ENCODE measurements at regions not wholly inside any gene's neighbourhood (a gene's known extent, or its start where the extent isn't known, plus 50 kb on each side); places are given as distances from the start of the nearest gene placed in this dataset.
"Not testable (repeated sequence)": the region's sequence is repeated elsewhere in the genome, so short reads cannot be mapped to it uniquely, and the experiment has no call there.

GRCh38 chr15:92847841-92848240, 52.3 kb upstream of the CHD2 start:
- TF ChIP-seq CTCF (IDR thresholded peaks at IDR 0.05; ENCODE audit: insufficient read depth, low read depth, low read length, missing control alignments), result no peak
- no peak overlapping the region for H3K4me3 ChIP-seq (ENCODE audit: low read depth, low read length)
- DNase-seq (ENCODE audit: low read depth), result no peak

- no peak for DNase-seq (ENCODE audit: low read depth)
- no peak for TF ChIP-seq CTCF (IDR thresholded peaks at IDR 0.05; ENCODE audit: insufficient read depth, low read depth, low read length, missing control alignments)
- H3K4me3 ChIP-seq (ENCODE audit: low read depth, low read length), result no peak overlapping the region
Observed at GRCh38 chr15:92848464-92848851, 51.7 kb upstream of the CHD2 start.

GRCh38 chr15:92848852-92849598, 51.1 kb upstream of the CHD2 start:
- no peak for TF ChIP-seq CTCF (IDR thresholded peaks at IDR 0.05; ENCODE audit: insufficient read depth, low read depth, low read length, missing control alignments)
- peak; percentile 87 for DNase-seq (ENCODE audit: low read depth)
- 0 out of 2 replicates have a peak overlapping the region, but pooled peaks have one; percentile 25 for H3K4me3 ChIP-seq (ENCODE audit: low read depth, low read length)

- H3K4me3 ChIP-seq (ENCODE audit: low read depth, low read length); DNase-seq (ENCODE audit: low read depth): not testable (repeated sequence)
Observed at GRCh38 chr15:92850218-92850617, 49.9 kb upstream of the CHD2 start.

All from GM12865 (cell line).